CD14-positive monocyte (primary cell): ENCODE measurements at regions not wholly inside any gene's neighbourhood (a gene's known extent, or its start where the extent isn't known, plus 50 kb on each side); places are given as distances from the start of the nearest gene placed in this dataset.

ENCODE experiments used
- DNase-seq, 3 donors: peaks; one replicate each; pipeline ENCODE4 v3.0.0-alpha.2; 2011 to 2022
- H2AFZ ChIP-seq: 2 replicates; pipeline ENCODE4 v1.6.0; 2012; ENCODE audit warnings: mild to moderate bottlenecking, low read depth, low read length, inconsistent platforms; ENCODE audit not compliant: insufficient read depth, poor library complexity, severe bottlenecking
- H3K27ac ChIP-seq, 2 donors: 1 replicate in 1 of 2; 2 replicates in 1 of 2; pipeline ENCODE4 v1.5.1; 2012 to 2013; ENCODE audit warnings: low read length in 2 of 2, control low read depth in 1 of 2, inconsistent platforms in 1 of 2, low read depth in 1 of 2, mild to moderate bottlenecking in 1 of 2
- H3K27me3 ChIP-seq, 2 donors: one replicate each; pipeline versions ENCODE4 v1.6.0 to v1.6.1; 2011 to 2013; ENCODE audit warnings: low read length in 2 of 2; ENCODE audit not compliant: control insufficient read depth in 2 of 2, insufficient read depth in 2 of 2
- H3K36me3 ChIP-seq, 2 donors: replicated peaks in 1 of 2; 1 replicate in 1 of 2; 2 replicates in 1 of 2; pipeline versions ENCODE4 v1.5.1 to v1.6.1; 2012 to 2013; ENCODE audit warnings: low read length in 2 of 2, control low read depth in 1 of 2, inconsistent platforms in 1 of 2, mild to moderate bottlenecking in 1 of 2; ENCODE audit not compliant: insufficient read depth in 2 of 2, control insufficient read depth in 1 of 2
- H3K4me1 ChIP-seq, 2 donors: 1 replicate in 1 of 2; 2 replicates in 1 of 2; pipeline versions ENCODE4 v1.5.1 to v1.6.1; 2012 to 2013; ENCODE audit warnings: low read length in 2 of 2, control low read depth in 1 of 2, inconsistent platforms in 1 of 2, mild to moderate bottlenecking in 1 of 2, moderate library complexity in 1 of 2; ENCODE audit not compliant: insufficient read depth in 2 of 2, control insufficient read depth in 1 of 2
- H3K4me2 ChIP-seq: replicated peaks from 2 replicates; pipeline ENCODE3; 2012; ENCODE audit warnings: low read length, moderate library complexity, mild to moderate bottlenecking; ENCODE audit not compliant: poor library complexity, severe bottlenecking; ENCODE audit errors: extremely low read depth
- H3K4me3 ChIP-seq, 3 experiments: fragments of 200-600 bp in 1 of 3; sonication (generic) in 1 of 3; replicated peaks in 1 of 3; 1 replicate in 2 of 3; 2 replicates in 1 of 3; pipeline ENCODE4 v1.5.1; 2011 to 2013; ENCODE audit warnings: low read length in 3 of 3, mild to moderate bottlenecking in 3 of 3, control low read depth in 2 of 3, low read depth in 2 of 3, inconsistent platforms in 1 of 3, moderate library complexity in 1 of 3
- H3K79me2 ChIP-seq: 2 replicates; pipeline ENCODE4 v1.6.0; 2012; ENCODE audit warnings: mild to moderate bottlenecking, control low read depth, inconsistent platforms, low read length, moderate library complexity; ENCODE audit not compliant: insufficient read depth
- H3K9ac ChIP-seq: 2 replicates; pipeline ENCODE4 v1.6.0; 2017; ENCODE audit warnings: low read length, mild to moderate bottlenecking; ENCODE audit not compliant: insufficient read depth, poor library complexity, severe bottlenecking
- H3K9me3 ChIP-seq, 2 donors: replicated peaks in 1 of 2; 1 replicate in 1 of 2; 2 replicates in 1 of 2; pipeline versions ENCODE4 v1.5.1 to v1.6.1; 2012 to 2013; ENCODE audit warnings: low read length in 2 of 2, control low read depth in 1 of 2; ENCODE audit not compliant: control insufficient read depth in 1 of 2, insufficient read depth in 1 of 2
- H4K20me1 ChIP-seq: 2 replicates; pipeline ENCODE4 v1.6.0; 2012; ENCODE audit warnings: mild to moderate bottlenecking, low read length, control low read depth, moderate library complexity; ENCODE audit not compliant: insufficient read depth
- H3K27ac Mint-ChIP-seq, 7 donors: one replicate each; pipeline ENCODE4 v1.8.0; 2020; ENCODE audit warnings: mild to moderate bottlenecking in 7 of 7, mixed read lengths in 7 of 7, moderate library complexity in 6 of 7, inconsistent platforms in 2 of 7
- H3K27me3 Mint-ChIP-seq, 3 donors: one replicate each; pipeline ENCODE4 v1.8.0; 2021 to 2022; ENCODE audit warnings: low read depth in 3 of 3, mild to moderate bottlenecking in 3 of 3, mixed read lengths in 3 of 3, moderate library complexity in 3 of 3, inconsistent platforms in 1 of 3
- H3K36me3 Mint-ChIP-seq, 2 donors: one replicate each; pipeline ENCODE4 v1.8.0; 2020; ENCODE audit warnings: mixed read lengths in 2 of 2, inconsistent platforms in 1 of 2, mild to moderate bottlenecking in 1 of 2
- H3K4me1 Mint-ChIP-seq: one replicate; pipeline ENCODE4 v1.8.0; 2020; ENCODE audit warnings: mild to moderate bottlenecking, mixed read lengths
- H3K4me3 Mint-ChIP-seq, 2 donors: one replicate each; pipeline ENCODE4 v1.8.0; 2020; ENCODE audit warnings: mild to moderate bottlenecking in 2 of 2, mixed read lengths in 2 of 2, moderate library complexity in 1 of 2
- H3K9me3 Mint-ChIP-seq, 7 donors: one replicate each; pipeline ENCODE4 v1.8.0; 2020 to 2022; ENCODE audit warnings: mixed read lengths in 7 of 7, mild to moderate bottlenecking in 6 of 7, moderate library complexity in 6 of 7, inconsistent platforms in 2 of 7
- CTCF ChIP-seq: fragments of 200-600 bp; IDR thresholded peaks from one replicate; pipeline ENCODE4 v1.8.0; 2022; ENCODE audit warnings: antibody characterized with exemption, mild to moderate bottlenecking
- WGBS: methylation state at CpG from one replicate; pipeline ENCODE4 v1.1.5; 2013; ENCODE audit warnings: missing lambda C conversion rate; ENCODE audit not compliant: insufficient coverage; 5-methylcytosine and 5-hydroxymethylcytosine counted together
- intact Hi-C, 2 donors: fragments of 100-400 bp; cut with micrococcal nuclease; formaldehyde crosslinking; loops; one replicate each; pipeline versions ENCODE4 v1.15.0 to v1.15.1; 2023

- TF ChIP-seq CTCF, result no peak
- Mint-ChIP-seq H3K36me3 (no peaks in the 10 kb centered on the region), H3K4me1 (no peaks in the 10 kb centered on the region), H3K9me3 (peaks cover 0 to 5% (median 3%) of the 10 kb centered on the region in 7 donors), H3K27ac (no peak overlapping the region), H3K27me3 (peaks cover 0 to 2% (median 0%) of the 10 kb centered on the region in 3 donors), H3K4me3 (no peak overlapping the region)
- Histone ChIP-seq H3K36me3 (no peaks in the 10 kb centered on the region), H3K4me3 (no peak overlapping the region), H3K9me3 (no peaks in the 10 kb centered on the region), H3K9ac (no peak overlapping the region), H3K4me1 (no peaks in the 10 kb centered on the region), H3K4me2 (no peak overlapping the region), H2AFZ (no peak overlapping the region), H4K20me1 (no peaks in the 10 kb centered on the region), H3K27me3 (no peaks in the 10 kb centered on the region), H3K79me2 (no peaks in the 10 kb centered on the region), H3K27ac (no peak overlapping the region)
- DNase-seq, result no peak
- 91% methylated on average over 7 of the region's 10 CpGs for WGBS
- intact Hi-C loops, result no loop called here
Measured at GRCh38 chr12:127008755-127009403, 1258.1 kb upstream of the TMEM132C start.

- Mint-ChIP-seq H3K27me3 (peaks cover 0 to 2% (median 0%) of the 10 kb centered on the region in 3 donors), H3K4me1 (no peaks in the 10 kb centered on the region), H3K4me3 (no peak overlapping the region), H3K9me3 (peaks cover 0 to 5% (median 3%) of the 10 kb centered on the region in 7 donors), H3K36me3 (no peaks in the 10 kb centered on the region), H3K27ac (no peak overlapping the region)
- Histone ChIP-seq H3K4me3 (no peak overlapping the region), H3K79me2 (no peaks in the 10 kb centered on the region), H3K9ac (no peak overlapping the region), H2AFZ (no peak overlapping the region), H3K9me3 (no peaks in the 10 kb centered on the region), H3K27me3 (no peaks in the 10 kb centered on the region), H3K4me1 (no peaks in the 10 kb centered on the region), H3K36me3 (no peaks in the 10 kb centered on the region), H3K27ac (no peak overlapping the region), H3K4me2 (no peak overlapping the region), H4K20me1 (no peaks in the 10 kb centered on the region)
- TF ChIP-seq CTCF, result no peak
- WGBS, result 94% methylated on average over 3 of the region's 3 CpGs
- DNase-seq, result no peak
- intact Hi-C loops, result no loop called here
Measured at GRCh38 chr12:127012109-127012508, 1254.9 kb upstream of the TMEM132C start.
